T-helper 2 cell treated with Interferon-gamma antibody and Interleukin-4, amounts not matched to agents 100 ng/mL and 5 ng/mL, for 36 hours (primary cell): ENCODE measurements at regions not wholly inside any gene's neighbourhood (a gene's known extent, or its start where the extent isn't known, plus 50 kb on each side); places are given as distances from the start of the nearest gene placed in this dataset.

Experiments
- intact Hi-C: fragments of 100-400 bp; cut with micrococcal nuclease; formaldehyde crosslinking; loops from one replicate; pipeline ENCODE4 v1.15.1; 2023

- intact Hi-C loops, result no loop called here
Measured at GRCh38 chrX:55142206-55142918, 53.5 kb downstream of the PAGE2 start.

- intact Hi-C loops, result no loop called here
Measured at GRCh38 chrX:55142919-55143310, 54.1 kb downstream of the PAGE2 start.

- intact Hi-C loops, result no loop called here
Measured at GRCh38 chrX:55143621-55144020, 54.8 kb downstream of the PAGE2 start.

GRCh38 chrX:55144697-55145096, 55.9 kb downstream of the PAGE2 start:
- intact Hi-C loops, result no loop called here

- intact Hi-C loops, result no loop called here
Measured at GRCh38 chrX:55149242-55149641, 60.4 kb downstream of the PAGE2 start.

GRCh38 chrX:55151199-55151598, 62.4 kb downstream of the PAGE2 start:
- intact Hi-C loops, result no loop called here

- intact Hi-C loops, result no loop called here
Measured at GRCh38 chrX:55159551-55159950, 60.6 kb upstream of the PAGE5 start.

- intact Hi-C loops, result loop anchor here (1.0 to 10.0 kb wide), 13 partner anchors 104 to 1814 kb away; partner anchors contain the start of genes APEX2, GNL3L, TSR2 and UBQLN2
Measured at GRCh38 chrX:55160685-55161552, 59.2 kb upstream of the PAGE5 start.

GRCh38 chrX:55161581-55161980, 58.6 kb upstream of the PAGE5 start:
- intact Hi-C loops, result loop anchor here (1.0 to 10.0 kb wide), 11 partner anchors 104 to 1813 kb away; partner anchors contain the start of genes GNL3L, TSR2 and UBQLN2

GRCh38 chrX:55163171-55163570, 57.0 kb upstream of the PAGE5 start:
- intact Hi-C loops, result loop anchor here (5.0 to 10.0 kb wide), 5 partner anchors 106 to 1812 kb away; partner anchors contain the start of genes GNL3L and UBQLN2

- intact Hi-C loops, result loop anchor here (10.0 kb wide), 2 partner anchors 180 to 1810 kb away; no protein-coding TSS in a partner anchor
Measured at GRCh38 chrX:55165026-55165425, 55.1 kb upstream of the PAGE5 start.

GRCh38 chrX:55167124-55167803, 52.9 kb upstream of the PAGE5 start:
- intact Hi-C loops, result loop anchor here (10.0 kb wide), 2 partner anchors 178 to 1808 kb away; no protein-coding TSS in a partner anchor

GRCh38 chrX:55167901-55168300, 52.2 kb upstream of the PAGE5 start:
- intact Hi-C loops, result loop anchor here (10.0 kb wide), 2 partner anchors 177 to 1807 kb away; no protein-coding TSS in a partner anchor

- intact Hi-C loops, result loop anchor here (10.0 kb wide), 2 partner anchors 175 to 1805 kb away; no protein-coding TSS in a partner anchor
Measured at GRCh38 chrX:55169782-55170181, 50.4 kb upstream of the PAGE5 start.
